ENCODE measurements at regions not wholly inside any gene's neighbourhood (a gene's known extent, or its start where the extent isn't known, plus 50 kb on each side); places are given as distances from the start of the nearest gene placed in this dataset.

DNA sequence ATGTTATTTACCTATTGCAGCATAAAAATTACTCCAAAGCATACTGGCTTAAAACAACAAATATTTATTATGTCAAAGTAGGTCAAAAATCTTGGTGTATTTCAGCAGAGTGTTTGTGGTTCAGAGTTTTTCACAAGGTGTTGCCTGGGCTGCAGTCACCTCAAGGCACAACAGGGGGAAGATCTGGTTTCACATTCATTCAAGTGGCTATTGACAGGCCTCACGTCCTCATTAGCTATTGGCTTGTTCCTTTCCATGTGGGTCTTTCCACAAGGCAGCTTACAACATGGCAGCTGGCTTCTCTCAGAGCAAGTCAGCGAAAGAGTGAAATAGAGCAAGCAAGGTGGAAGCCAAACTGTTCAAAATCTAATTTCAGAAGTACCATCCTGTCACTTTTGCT, 602.9 kb downstream of the OLFM4 start:
- no peak for DNase-seq (ENCODE audit: low spot score)
- in situ Hi-C loops (cut with MboI; ENCODE audit: low pct_unique_long_range_greater_than_20kb, low sequenced_read_pairs, unreplicated experiment), result no loop called here
- no peak for TF ChIP-seq CTCF (IDR thresholded peaks at IDR 0.05; ENCODE audit: extremely low read depth, insufficient read depth, missing control alignments)

GRCh38 chr13:53638040-53638439, 609.4 kb downstream of the OLFM4 start:
- DNase-seq (ENCODE audit: low spot score), result no peak
- in situ Hi-C loops (cut with MboI; ENCODE audit: low pct_unique_long_range_greater_than_20kb, low sequenced_read_pairs, unreplicated experiment), result no loop called here
- TF ChIP-seq CTCF (IDR thresholded peaks at IDR 0.05; ENCODE audit: extremely low read depth, insufficient read depth, missing control alignments), result no peak

DNA sequence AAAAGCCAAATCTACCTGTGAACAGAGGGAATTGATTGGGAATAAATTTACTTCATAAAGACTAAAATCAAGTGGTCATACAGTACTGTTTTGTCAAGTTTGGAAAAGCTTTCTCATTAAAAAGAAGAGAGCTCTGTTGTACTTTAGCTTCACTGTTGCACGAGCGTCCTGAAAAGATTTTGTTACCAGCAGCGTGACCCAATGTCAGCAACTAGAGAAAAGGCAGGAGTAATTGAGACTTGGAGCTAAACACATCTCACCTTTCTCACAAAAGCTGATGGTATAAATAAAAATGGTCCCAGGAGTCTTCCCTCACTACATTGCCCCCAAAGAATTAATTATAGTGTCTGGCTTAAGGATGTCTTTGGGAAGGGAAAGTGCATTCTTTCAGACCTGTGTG, 613.7 kb downstream of the OLFM4 start:
- in situ Hi-C loops (cut with MboI; ENCODE audit: low pct_unique_long_range_greater_than_20kb, low sequenced_read_pairs, unreplicated experiment), result no loop called here
- DNase-seq (ENCODE audit: low spot score), result no peak
- no peak for TF ChIP-seq CTCF (IDR thresholded peaks at IDR 0.05; ENCODE audit: extremely low read depth, insufficient read depth, missing control alignments)

- no peak for DNase-seq (ENCODE audit: low spot score)
- in situ Hi-C loops (cut with MboI; ENCODE audit: low pct_unique_long_range_greater_than_20kb, low sequenced_read_pairs, unreplicated experiment), result no loop called here
- TF ChIP-seq CTCF (IDR thresholded peaks at IDR 0.05; ENCODE audit: extremely low read depth, insufficient read depth, missing control alignments), result no peak
Measured at GRCh38 chr13:53648673-53649072, 620.1 kb downstream of the OLFM4 start.

- in situ Hi-C loops (cut with MboI; ENCODE audit: low pct_unique_long_range_greater_than_20kb, low sequenced_read_pairs, unreplicated experiment), result no loop called here
- no peak for DNase-seq (ENCODE audit: low spot score)
- TF ChIP-seq CTCF (IDR thresholded peaks at IDR 0.05; ENCODE audit: extremely low read depth, insufficient read depth, missing control alignments), result no peak
Measured at GRCh38 chr13:53672005-53672404, 643.4 kb downstream of the OLFM4 start.

GRCh38 chr13:53683146-53683545, 654.5 kb downstream of the OLFM4 start:
- DNase-seq (ENCODE audit: low spot score), result no peak
- TF ChIP-seq CTCF (IDR thresholded peaks at IDR 0.05; ENCODE audit: extremely low read depth, insufficient read depth, missing control alignments), result no peak
- in situ Hi-C loops (cut with MboI; ENCODE audit: low pct_unique_long_range_greater_than_20kb, low sequenced_read_pairs, unreplicated experiment), result no loop called here

GRCh38 chr13:53683608-53684007, 655.0 kb downstream of the OLFM4 start:
- no peak for TF ChIP-seq CTCF (IDR thresholded peaks at IDR 0.05; ENCODE audit: extremely low read depth, insufficient read depth, missing control alignments)
- in situ Hi-C loops (cut with MboI; ENCODE audit: low pct_unique_long_range_greater_than_20kb, low sequenced_read_pairs, unreplicated experiment), result no loop called here
- no peak for DNase-seq (ENCODE audit: low spot score)

All from GM13977 (cell line).